OCI-LY3 (cell line): ENCODE measurements at regions not wholly inside any gene's neighbourhood (a gene's known extent, or its start where the extent isn't known, plus 50 kb on each side); places are given as distances from the start of the nearest gene placed in this dataset.

Experiments used
- EZH2phosphoT487 ChIP-seq: fragments of 200-600 bp; shearing (Covaris generic); IDR thresholded peaks from 2 replicates; pipeline ENCODE4 v1.6.1; 2018; ENCODE audit warnings: antibody characterized with exemption, mixed run types, low read depth
- TF ChIP-seq, protein P1 (sequence below): fragments of 200-600, 300-600 bp; sonication (generic); IDR thresholded peaks from 2 replicates; pipeline ENCODE4 v1.5.1; 2014; ENCODE audit warnings: antibody characterized with exemption, low read length, low read depth

DNA sequence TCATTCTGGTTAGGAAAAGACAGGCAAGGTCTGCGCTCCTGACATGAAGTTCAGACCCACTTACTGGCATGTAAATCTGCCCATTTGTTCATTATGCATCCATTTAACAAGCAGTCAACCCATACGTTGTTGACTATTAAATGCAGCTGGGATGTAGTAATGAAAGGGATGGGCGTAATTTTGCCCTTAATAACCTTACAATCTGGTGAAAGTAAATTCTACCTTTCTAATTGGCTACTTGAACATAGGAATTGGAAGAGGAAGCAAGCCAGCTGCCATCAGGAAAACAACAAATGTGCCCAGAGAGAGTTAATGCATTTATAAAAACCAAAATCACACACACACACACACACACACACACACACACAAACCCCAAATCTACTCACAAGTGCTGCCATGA is 170.2 kb upstream of the PITRM1 start:
- TF ChIP-seq, protein P1, sequence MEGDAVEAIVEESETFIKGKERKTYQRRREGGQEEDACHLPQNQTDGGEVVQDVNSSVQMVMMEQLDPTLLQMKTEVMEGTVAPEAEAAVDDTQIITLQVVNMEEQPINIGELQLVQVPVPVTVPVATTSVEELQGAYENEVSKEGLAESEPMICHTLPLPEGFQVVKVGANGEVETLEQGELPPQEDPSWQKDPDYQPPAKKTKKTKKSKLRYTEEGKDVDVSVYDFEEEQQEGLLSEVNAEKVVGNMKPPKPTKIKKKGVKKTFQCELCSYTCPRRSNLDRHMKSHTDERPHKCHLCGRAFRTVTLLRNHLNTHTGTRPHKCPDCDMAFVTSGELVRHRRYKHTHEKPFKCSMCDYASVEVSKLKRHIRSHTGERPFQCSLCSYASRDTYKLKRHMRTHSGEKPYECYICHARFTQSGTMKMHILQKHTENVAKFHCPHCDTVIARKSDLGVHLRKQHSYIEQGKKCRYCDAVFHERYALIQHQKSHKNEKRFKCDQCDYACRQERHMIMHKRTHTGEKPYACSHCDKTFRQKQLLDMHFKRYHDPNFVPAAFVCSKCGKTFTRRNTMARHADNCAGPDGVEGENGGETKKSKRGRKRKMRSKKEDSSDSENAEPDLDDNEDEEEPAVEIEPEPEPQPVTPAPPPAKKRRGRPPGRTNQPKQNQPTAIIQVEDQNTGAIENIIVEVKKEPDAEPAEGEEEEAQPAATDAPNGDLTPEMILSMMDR: no peak
- TF ChIP-seq EZH2phosphoT487: no peak
